ENCODE measurements at regions not wholly inside any gene's neighbourhood (a gene's known extent, or its start where the extent isn't known, plus 50 kb on each side); places are given as distances from the start of the nearest gene placed in this dataset.
"Not testable (repeated sequence)": the region's sequence is repeated elsewhere in the genome, so short reads cannot be mapped to it uniquely, and the experiment has no call there.

GRCh38 chr12:97723801-97724200 is 261.2 kb downstream of the RMST start:
- TF ChIP-seq EZH2 (IDR thresholded peaks at IDR 0.05; ENCODE audit: borderline replicate concordance, low read length); CTCF (IDR thresholded peaks at IDR 0.05; ENCODE audit: low read length): not testable (repeated sequence)
